Gastrocnemius medialis (tissue), 4 donors: ENCODE measurements at regions not wholly inside any gene's neighbourhood (a gene's known extent, or its start where the extent isn't known, plus 50 kb on each side); places are given as distances from the start of the nearest gene placed in this dataset.

Experiments used
- POLR2A ChIP-seq, 2 donors: fragments of 450-650 bp; IDR thresholded peaks; one replicate each; pipeline ENCODE4 v1.6.1; 2017; ENCODE audit warnings: antibody characterized with exemption in 2 of 2, mild to moderate bottlenecking in 2 of 2, moderate library complexity in 2 of 2
- TF ChIP-seq, protein P1 (sequence below), 5 experiments: fragments of 450-650 bp in 3 of 5; fragments of 200-600 bp in 2 of 5; sonication (generic) in 2 of 5; IDR thresholded peaks in 4 of 5; conservative IDR thresholded peaks in 1 of 5; 1 replicate in 4 of 5; 2 replicates in 1 of 5; pipeline ENCODE4 v1.5.1; 2016 to 2019; ENCODE audit warnings: antibody characterized with exemption in 5 of 5, mild to moderate bottlenecking in 3 of 5, moderate library complexity in 3 of 5

DNA sequence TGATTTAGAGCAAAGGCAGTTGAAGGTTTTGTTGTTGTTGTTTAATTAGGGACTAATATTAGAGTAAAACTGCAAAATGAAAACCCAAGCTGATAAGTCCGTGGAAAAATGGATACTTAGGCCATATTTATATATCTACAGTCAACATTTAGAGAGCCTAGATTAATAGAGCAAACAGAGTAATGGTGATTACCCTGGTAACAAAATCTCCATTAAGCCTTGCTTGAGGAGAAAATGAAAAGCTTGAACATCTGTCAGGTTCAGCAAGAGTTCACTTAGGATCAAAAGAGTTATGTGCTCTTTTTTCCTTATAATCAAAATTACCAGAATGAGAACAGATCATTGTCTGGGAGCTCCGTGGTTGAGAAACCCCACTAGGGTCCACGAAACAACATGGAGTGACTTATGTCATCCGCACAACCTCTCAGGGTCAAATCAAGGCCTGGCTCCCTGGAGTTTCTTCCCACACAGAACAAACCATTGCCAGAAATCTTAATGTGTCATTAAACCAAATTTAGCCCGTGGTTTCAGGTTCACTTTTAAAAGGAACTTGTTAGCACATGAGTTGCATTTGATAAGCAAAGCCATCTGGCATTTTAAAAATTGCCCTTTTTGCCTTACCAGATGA lies 381.2 kb downstream of the GABRB3 start:
- TF ChIP-seq, protein P1, sequence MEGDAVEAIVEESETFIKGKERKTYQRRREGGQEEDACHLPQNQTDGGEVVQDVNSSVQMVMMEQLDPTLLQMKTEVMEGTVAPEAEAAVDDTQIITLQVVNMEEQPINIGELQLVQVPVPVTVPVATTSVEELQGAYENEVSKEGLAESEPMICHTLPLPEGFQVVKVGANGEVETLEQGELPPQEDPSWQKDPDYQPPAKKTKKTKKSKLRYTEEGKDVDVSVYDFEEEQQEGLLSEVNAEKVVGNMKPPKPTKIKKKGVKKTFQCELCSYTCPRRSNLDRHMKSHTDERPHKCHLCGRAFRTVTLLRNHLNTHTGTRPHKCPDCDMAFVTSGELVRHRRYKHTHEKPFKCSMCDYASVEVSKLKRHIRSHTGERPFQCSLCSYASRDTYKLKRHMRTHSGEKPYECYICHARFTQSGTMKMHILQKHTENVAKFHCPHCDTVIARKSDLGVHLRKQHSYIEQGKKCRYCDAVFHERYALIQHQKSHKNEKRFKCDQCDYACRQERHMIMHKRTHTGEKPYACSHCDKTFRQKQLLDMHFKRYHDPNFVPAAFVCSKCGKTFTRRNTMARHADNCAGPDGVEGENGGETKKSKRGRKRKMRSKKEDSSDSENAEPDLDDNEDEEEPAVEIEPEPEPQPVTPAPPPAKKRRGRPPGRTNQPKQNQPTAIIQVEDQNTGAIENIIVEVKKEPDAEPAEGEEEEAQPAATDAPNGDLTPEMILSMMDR (IDR thresholded peaks at IDR 0.05 in 4 of 5, conservative IDR thresholded peaks at IDR 0.05 in 1 of 5) = no peak
- TF ChIP-seq POLR2A (IDR thresholded peaks at IDR 0.05) = no peak
